Fibroblast of upper back skin (primary cell): ENCODE measurements at regions not wholly inside any gene's neighbourhood (a gene's known extent, or its start where the extent isn't known, plus 50 kb on each side); places are given as distances from the start of the nearest gene placed in this dataset.
"Not testable (repeated sequence)": the region's sequence is repeated elsewhere in the genome, so short reads cannot be mapped to it uniquely, and the experiment has no call there.

Source experiments
- DNase-seq: peaks from one replicate; pipeline ENCODE4 v3.0.0-alpha.2; 2013

- DNase-seq: no peak
These were observed 94.3 kb downstream of the OAT start for GRCh38 chr10:124324451-124324850.

DNA sequence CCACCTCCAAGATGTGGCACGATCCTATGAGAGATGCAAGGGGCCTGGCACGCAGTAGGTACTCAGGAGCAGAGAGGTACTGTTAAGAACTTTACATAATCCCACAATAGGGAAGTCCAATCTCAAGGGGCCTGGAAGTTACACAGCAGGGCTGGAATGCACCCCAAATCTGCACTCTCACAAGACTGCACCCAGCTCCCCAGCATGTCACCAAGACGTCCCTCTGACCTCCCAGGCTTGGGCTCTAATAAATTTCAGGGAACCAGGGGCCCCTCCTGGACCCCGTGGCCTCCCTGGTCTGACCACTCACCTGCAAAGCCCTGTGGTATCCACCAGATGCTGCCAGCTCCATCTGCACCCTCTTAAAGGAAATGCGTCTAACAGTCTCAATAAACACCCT is 94.9 kb downstream of the OAT start:
- DNase-seq: no peak

GRCh38 chr10:124323111-124323725 is 95.5 kb downstream of the OAT start:
- no peak for DNase-seq

DNA sequence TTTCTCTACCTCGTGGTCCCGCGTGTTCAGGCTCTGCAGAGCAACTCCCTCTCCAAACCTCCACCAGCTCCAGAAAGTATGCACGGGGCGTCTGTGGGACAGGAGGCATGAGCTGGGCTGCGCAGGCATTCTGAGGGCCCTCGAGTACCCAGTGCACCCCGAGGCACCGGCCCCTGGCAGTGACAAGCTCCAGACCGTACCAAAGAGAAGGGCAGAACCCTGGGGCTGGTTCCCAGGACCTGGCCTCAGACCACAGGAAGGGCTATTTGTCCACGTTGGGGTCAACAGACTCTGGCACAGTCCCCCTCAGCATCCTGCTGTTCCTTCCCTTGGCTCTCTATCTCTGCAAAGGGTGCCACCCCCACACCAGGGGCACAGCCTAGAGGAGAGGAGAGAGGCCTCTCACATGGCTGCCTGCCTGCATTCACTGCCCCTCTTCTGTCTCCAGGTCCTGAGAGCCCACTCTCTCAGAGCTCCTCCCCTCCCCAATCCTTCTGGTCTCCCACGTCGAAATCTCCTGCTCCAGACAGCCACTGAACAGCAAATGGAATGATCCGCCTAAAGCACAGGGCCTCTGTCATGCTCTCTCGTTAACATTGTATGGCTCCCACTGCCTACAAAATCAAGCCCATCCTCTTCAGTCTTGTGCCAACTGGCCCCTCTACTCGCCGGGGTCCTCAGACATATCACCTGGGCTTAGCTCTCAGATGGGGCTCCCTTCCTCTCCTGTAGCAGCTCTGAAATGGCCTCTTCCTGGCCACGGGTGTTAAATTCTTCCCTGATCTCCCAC is 96.3 kb downstream of the OAT start:
- DNase-seq: no peak

- no peak for DNase-seq
These were observed 97.2 kb downstream of the OAT start for GRCh38 chr10:124321433-124322089.

DNA sequence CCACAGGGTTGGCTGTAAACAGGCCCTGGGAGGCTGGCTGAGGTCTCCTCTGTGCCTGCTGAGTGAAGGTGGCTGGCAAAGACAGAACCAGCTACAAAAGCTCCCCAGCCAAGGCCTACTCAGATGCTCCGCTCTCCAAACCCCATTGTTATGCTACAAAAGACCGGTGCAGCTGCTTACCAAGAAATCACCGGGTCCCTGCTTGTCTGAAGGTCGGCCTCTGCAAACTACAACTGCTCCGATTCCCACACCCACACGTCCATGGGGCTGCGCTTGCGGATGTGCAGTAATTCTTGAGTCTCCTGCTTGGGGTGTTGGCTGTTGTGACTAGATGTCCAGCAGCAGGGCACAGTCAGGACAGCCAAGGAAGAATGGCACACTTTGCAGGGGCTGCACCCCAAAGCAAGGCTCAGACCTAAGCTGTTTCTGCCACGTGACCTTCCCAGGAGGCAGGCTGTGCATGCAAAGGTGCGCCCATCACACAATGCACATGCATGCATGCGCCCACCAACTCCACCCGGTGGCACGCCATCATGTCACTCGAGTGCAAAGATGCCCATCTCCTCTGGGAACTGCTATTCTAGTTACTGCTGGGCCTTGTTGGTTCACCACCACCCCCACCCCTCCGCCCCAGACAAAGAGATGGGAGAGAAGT is 97.8 kb downstream of the OAT start:
- DNase-seq: no peak

GRCh38 chr10:124319926-124320391 is 98.8 kb downstream of the OAT start:
- DNase-seq: peak; percentile 5

DNA sequence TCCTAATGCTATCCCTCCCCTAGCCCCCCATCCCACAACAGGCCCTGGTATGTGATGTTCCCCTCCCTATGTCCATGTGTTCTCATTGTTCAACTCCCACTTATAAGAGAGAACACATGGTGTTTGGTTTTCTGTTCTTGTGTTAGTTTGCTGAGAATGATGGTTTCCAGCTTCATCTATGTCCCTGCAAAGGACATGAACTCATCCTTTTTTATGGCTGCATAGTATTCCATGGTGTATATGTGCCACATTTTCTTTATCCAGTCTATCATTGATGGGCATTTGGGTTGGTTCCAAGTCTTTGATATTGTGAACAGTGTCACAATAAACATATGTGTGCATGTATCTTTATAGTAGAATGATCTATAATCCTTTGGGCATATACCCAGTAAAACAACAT is 99.2 kb downstream of the OAT start:
- DNase-seq: not testable (repeated sequence)

DNA sequence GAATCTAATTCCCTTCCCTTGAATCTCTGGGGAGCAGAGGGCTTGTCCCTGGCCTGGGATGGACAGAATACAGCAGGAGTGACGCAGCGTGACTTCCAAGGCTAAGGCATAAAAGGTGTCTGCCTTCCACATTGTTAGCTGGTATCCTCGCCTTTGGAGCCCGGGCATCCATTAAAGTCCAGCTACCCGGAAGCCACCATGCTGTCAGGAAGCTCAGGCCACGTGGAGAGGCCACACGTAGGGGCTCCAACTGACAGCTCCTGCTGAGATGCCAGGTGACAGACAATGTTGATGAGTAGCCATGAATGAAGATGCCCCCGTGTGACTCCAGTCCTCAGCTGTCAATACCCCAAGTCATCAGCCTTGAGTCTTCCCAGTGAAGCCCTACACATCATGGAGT is 99.9 kb downstream of the OAT start:
- DNase-seq: no peak

DNA sequence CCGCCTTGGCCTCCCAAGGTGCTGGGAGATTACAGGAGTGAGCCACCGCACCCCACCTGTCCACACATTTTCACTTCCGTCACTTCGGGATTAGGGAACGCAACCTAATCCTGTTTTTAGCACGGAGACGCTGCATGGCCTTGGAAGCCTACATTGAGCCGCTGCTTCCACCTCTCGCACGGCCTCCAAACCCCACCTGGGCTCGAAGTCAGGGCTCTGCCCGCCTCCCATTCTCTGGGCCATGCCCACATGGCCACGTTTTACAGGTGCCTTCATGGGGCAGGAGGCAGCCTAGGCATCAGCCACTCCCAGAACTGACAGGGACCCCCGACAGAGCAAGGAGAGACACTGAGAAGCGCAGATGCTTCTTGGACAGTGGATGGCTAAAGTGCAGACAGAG is 100.6 kb downstream of the OAT start:
- DNase-seq: no peak

GRCh38 chr10:124316326-124316725 is 102.4 kb downstream of the OAT start:
- DNase-seq: no peak

DNA sequence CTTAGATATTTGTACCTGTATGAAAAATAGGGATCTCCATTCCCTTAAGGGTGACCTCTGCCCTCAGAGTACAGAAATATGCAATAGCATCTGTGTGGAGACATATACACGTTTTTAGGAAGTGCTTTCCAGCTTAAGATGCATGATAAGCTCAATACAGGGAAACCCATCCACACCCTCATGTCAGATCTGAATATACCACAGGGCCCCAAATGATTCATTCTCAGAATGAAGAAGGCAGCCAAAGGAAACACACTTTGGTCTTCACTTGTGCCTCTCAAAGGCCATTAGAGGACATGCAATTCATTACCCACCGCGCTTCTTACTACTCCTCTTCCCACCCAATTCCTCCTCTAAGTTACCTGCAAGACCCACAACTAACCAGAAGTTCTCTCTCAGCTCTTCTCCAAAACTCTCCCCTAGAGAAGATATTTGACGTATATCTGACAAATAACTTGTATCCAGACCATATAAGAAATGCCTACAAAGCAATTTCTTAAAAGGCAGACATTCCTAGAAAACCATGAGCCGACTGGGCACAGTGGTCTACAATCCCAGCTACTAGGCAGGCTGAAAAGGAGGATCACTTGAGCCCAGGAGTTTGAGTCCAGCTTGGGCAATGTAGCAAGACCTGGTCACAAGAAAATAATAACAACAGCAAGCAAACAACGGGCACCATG is 103.0 kb downstream of the OAT start:
- DNase-seq: no peak

DNA sequence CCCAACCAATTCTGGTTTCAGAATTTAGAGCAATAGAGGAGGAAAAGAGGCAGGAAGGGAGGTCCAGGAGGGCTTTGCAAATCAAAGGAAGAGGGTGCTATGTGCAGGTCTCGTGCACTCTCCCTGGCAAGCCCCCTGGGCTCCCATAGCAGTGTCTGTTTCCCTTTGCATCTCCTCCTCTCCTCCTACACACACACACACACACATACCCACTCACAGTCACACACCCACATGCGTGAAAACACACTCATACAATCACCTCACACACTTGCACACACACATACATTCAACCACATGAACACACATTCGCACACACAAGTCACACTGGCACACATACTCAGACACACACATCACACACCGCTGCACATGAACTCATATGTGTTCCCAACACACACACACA is 105.3 kb downstream of the OAT start:
- DNase-seq: no peak

GRCh38 chr10:124308811-124309210 is 109.9 kb downstream of the OAT start:
- no peak for DNase-seq

DNA sequence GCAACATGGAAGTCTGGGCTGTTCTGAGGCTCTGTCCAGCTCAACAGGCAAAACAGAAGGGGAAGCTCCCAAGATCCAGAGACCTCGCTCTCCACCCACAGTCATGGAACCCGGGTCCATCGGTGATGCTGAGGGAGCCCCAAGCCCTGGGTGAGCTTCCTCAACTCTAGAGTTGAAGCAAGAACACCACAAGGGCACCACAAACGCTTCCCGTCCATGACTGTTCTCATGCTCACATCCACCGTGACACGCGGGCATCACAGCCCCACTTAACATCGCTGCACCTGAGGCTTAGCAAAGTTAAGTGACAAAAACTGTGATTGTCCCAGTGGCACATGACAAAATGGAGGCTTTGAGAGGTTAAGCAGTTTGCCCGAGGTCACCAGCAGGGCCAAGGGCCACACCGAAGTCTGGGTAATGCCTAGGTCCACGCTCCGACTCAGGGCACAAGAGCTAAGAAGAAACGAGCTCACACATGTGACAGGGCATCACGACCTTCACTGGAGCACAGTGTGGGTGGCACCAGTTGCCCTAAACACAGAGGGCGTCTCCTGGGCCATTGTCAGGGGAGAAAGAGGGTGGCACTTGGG is 110.6 kb downstream of the OAT start:
- DNase-seq: no peak

GRCh38 chr10:124307591-124307990 is 111.1 kb downstream of the OAT start:
- DNase-seq: no peak

DNA sequence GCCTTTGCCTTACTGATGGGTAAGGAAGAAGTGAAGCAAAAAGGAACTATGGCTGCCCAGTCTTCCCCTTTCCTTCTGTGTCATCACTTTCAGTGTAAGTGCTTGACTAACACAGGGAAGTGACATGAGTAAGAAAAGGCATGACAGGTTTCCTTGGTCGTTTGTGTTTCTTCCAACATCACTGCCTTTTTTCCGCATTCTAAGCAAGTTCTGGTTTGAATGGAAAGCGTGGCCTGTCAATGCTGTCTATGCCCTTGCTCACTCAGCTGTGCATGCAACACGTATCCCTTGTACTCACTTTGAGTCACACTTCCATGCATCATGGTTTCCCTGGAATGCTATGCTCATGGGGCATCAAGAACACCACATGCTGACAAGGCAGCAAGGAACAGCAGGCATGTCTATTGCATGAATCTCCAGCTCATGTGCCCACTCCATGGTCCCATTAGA is 111.8 kb downstream of the OAT start:
- peak; percentile 20 for DNase-seq

DNA sequence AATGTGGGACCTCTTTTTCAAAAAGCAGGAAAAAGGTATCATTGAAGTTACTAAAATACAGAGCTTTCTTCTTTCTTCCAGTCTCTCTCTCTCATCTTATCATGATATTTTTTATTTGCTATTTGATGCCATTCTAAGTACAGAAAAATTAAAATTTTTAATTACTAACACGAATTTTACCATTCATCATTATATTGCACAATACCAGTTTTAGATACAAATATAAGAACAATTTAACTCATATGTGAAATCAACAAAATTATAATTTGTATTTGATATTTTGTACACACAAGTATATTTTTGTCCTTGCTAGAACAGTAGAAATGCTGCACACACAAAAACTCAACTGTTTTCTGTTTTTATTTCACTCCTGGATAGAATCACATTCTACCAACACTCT is 112.2 kb downstream of the OAT start:
- DNase-seq: no peak

DNA sequence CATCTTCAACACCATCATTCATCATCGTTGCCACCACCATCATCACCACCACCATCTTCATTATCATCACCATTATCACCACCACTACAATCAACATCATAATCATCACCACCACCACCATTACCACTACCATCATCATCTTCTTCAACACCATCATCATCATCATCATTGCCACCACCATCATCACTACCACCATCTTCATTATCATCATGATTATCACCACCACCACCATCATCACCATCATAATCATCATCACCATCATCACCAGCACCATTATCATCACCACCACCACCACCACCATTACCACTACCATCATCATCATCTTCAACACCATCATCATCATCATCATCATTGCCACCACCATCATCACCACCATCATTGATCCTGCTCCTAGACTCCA is 112.7 kb downstream of the OAT start:
- no peak for DNase-seq

DNA sequence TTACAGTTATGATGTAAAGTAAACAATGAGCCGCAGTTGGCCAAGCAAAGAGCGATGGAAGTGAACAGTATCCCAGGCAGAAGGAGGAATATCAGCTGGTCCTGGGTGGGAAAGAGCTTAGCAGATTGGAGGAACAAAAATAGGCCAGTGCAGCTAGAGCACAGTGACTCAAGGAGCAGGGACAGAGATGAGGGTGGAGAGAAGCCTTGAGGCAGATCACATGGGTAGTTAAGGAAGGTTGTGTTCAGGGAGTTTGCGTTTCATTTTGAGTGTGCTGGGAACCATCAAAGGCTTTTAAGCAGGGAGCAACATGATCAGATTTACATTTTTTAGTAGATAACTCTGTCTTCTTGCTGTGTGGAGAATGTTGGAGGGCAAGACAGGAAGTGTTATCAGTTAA is 113.6 kb downstream of the OAT start:
- DNase-seq: no peak

- DNase-seq: no peak
These were observed 114.9 kb downstream of the OAT start for GRCh38 chr10:124303662-124304418.
